SU-DHL-6 (cell line): ENCODE measurements at regions not wholly inside any gene's neighbourhood (a gene's known extent, or its start where the extent isn't known, plus 50 kb on each side); places are given as distances from the start of the nearest gene placed in this dataset.

Experiments
- H2AFZ ChIP-seq: fragments of 200-600 bp; sonication (generic); 2 replicates; pipeline ENCODE4 v1.6.1; 2014; ENCODE audit warnings: low read depth, mild to moderate bottlenecking, moderate library complexity, mixed read lengths, antibody characterized with exemption, low read length; ENCODE audit not compliant: severe bottlenecking
- H3F3A ChIP-seq: fragments of 200-600 bp; shearing (Covaris generic); 2 replicates; pipeline ENCODE4 v1.6.0; 2016; ENCODE audit warnings: antibody characterized with exemption, mild to moderate bottlenecking; ENCODE audit not compliant: insufficient read depth
- H3K27ac ChIP-seq: fragments of 200-600 bp; sonication (generic); 2 replicates; pipeline ENCODE4 v1.5.1; 2016; ENCODE audit warnings: low read depth, mild to moderate bottlenecking, low read length, moderate library complexity, mixed read lengths
- H3K27me3 ChIP-seq: fragments of 200-600 bp; sonication (generic), shearing (Covaris generic); 2 replicates; pipeline ENCODE4 v1.6.0; 2014; ENCODE audit warnings: mild to moderate bottlenecking, low read length
- H3K36me3 ChIP-seq: fragments of 200-600 bp; sonication (generic); 2 replicates; pipeline ENCODE4 v1.6.1; 2014; ENCODE audit warnings: mild to moderate bottlenecking, low read length, mixed read lengths
- H3K4me2 ChIP-seq: fragments of 300-600, 200-600 bp; shearing (Covaris generic), sonication (generic); 2 replicates; pipeline ENCODE4 v1.6.0; 2014; ENCODE audit warnings: low read length, low read depth, mild to moderate bottlenecking; ENCODE audit not compliant: poor library complexity, severe bottlenecking
- H3K4me3 ChIP-seq: fragments of 200-600 bp; sonication (generic); 2 replicates; pipeline ENCODE4 v1.5.1; 2014; ENCODE audit warnings: antibody characterized with exemption, low read length, mild to moderate bottlenecking, mixed read lengths; ENCODE audit not compliant: insufficient read depth, poor library complexity, severe bottlenecking
- H3K79me2 ChIP-seq: fragments of 200-600 bp; sonication (generic); 2 replicates; pipeline ENCODE4 v1.6.1; 2014; ENCODE audit warnings: mild to moderate bottlenecking, low read length, moderate library complexity; ENCODE audit not compliant: insufficient read depth
- H3K9ac ChIP-seq: fragments of 200-600 bp; sonication (generic); 2 replicates; pipeline ENCODE4 v1.7.0; 2014; ENCODE audit warnings: mild to moderate bottlenecking, low read length
- H3K9me2 ChIP-seq: fragments of 200-600 bp; sonication (generic); replicated peaks from 2 replicates; pipeline ENCODE4 v1.6.1; 2014; ENCODE audit warnings: low read length; ENCODE audit not compliant: insufficient read depth
- H3K9me3 ChIP-seq: fragments of 200-600 bp; sonication (generic); 2 replicates; pipeline ENCODE4 v1.6.1; 2014; ENCODE audit warnings: low read length, mixed read lengths; ENCODE audit not compliant: insufficient read depth
- H4K20me1 ChIP-seq: fragments of 200-600 bp; sonication (generic); 2 replicates; pipeline ENCODE4 v1.6.1; 2014; ENCODE audit warnings: low read depth, mild to moderate bottlenecking, antibody characterized with exemption, low read length, moderate library complexity, mixed read lengths
- CTCF ChIP-seq: fragments of 200-600 bp; sonication (generic); IDR thresholded peaks from one replicate; pipeline ENCODE4 v1.5.1; 2017; ENCODE audit warnings: antibody characterized with exemption, mild to moderate bottlenecking, low read length, moderate library complexity; ENCODE audit not compliant: insufficient read depth, poor library complexity, severe bottlenecking
- EZH2phosphoT487 ChIP-seq: fragments of 200-600 bp; sonication (generic), shearing (Covaris generic); conservative IDR thresholded peaks from 2 replicates; pipeline ENCODE4 v1.6.1; 2018; ENCODE audit warnings: mild to moderate bottlenecking, antibody characterized with exemption, low read length, moderate library complexity, mixed read lengths

- Histone ChIP-seq H3F3A (no peaks in the 10 kb centered on the region), H3K4me2 (no peak overlapping the region), H3K9me3 (no peaks in the 10 kb centered on the region), H3K9ac (no peak overlapping the region), H3K36me3 (no peaks in the 10 kb centered on the region), H3K27ac (no peak overlapping the region), H3K4me3 (no peak overlapping the region), H3K27me3 (no peaks in the 10 kb centered on the region), H4K20me1 (no peaks in the 10 kb centered on the region), H2AFZ (no peak overlapping the region), H3K79me2 (no peaks in the 10 kb centered on the region), H3K9me2 (no peaks in the 10 kb centered on the region)
- TF ChIP-seq EZH2phosphoT487 (no peak), CTCF (no peak)
These were observed 299.0 kb upstream of the E2F7 start for GRCh38 chr12:77364400-77364799.

GRCh38 chr12:77362509-77363210 is 297.3 kb upstream of the E2F7 start:
- Histone ChIP-seq H3K27me3 (no peaks in the 10 kb centered on the region), H3K4me3 (no peak overlapping the region), H2AFZ (no peak overlapping the region), H3K36me3 (no peaks in the 10 kb centered on the region), H4K20me1 (no peaks in the 10 kb centered on the region), H3K9me3 (no peaks in the 10 kb centered on the region), H3K4me2 (no peak overlapping the region), H3K9me2 (no peaks in the 10 kb centered on the region), H3F3A (no peaks in the 10 kb centered on the region), H3K79me2 (no peaks in the 10 kb centered on the region), H3K9ac (no peak overlapping the region), H3K27ac (no peak overlapping the region)
- TF ChIP-seq CTCF: no peak
- TF ChIP-seq EZH2phosphoT487: no peak

GRCh38 chr12:77357655-77358054 is 292.3 kb upstream of the E2F7 start:
- Histone ChIP-seq H2AFZ (no peak overlapping the region), H3K9me2 (no peaks in the 10 kb centered on the region), H3K27ac (no peak overlapping the region), H3K9me3 (no peaks in the 10 kb centered on the region), H3K36me3 (no peaks in the 10 kb centered on the region), H3K4me3 (no peak overlapping the region), H3K27me3 (no peaks in the 10 kb centered on the region), H3K79me2 (no peaks in the 10 kb centered on the region), H3K9ac (no peak overlapping the region), H3F3A (no peaks in the 10 kb centered on the region), H4K20me1 (no peaks in the 10 kb centered on the region), H3K4me2 (no peak overlapping the region)
- TF ChIP-seq EZH2phosphoT487 (no peak), CTCF (no peak)
